NCI-H1436 treated with DMSO at 0.1 percent for 48 hours (cell line): ENCODE measurements at regions not wholly inside any gene's neighbourhood (a gene's known extent, or its start where the extent isn't known, plus 50 kb on each side); places are given as distances from the start of the nearest gene placed in this dataset.

Experiments used
- DNase-seq: peaks from one replicate; lab custom pipeline; 2025; lab: John Stamatoyannopoulos, UW

DNA sequence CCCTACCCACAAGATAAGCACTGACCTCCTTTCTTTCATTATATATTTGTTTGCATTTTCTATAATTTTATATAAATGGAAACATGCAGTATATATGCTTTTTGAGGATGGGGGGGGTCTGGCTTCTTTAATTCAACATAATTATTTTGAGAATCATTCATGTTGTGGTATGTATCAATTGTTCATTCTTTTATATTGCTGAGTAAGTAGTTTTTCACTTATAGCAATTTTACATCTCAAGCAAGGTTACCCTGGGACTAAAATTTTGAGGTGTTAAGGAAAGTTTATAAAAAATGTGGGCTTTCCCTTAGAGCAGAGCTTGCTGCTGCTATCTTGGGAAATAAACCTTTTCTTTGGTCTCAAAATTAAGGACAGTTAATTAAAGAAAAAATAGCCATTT, 89.9 kb upstream of the EGLN3 start:
- DNase-seq = no peak

DNA sequence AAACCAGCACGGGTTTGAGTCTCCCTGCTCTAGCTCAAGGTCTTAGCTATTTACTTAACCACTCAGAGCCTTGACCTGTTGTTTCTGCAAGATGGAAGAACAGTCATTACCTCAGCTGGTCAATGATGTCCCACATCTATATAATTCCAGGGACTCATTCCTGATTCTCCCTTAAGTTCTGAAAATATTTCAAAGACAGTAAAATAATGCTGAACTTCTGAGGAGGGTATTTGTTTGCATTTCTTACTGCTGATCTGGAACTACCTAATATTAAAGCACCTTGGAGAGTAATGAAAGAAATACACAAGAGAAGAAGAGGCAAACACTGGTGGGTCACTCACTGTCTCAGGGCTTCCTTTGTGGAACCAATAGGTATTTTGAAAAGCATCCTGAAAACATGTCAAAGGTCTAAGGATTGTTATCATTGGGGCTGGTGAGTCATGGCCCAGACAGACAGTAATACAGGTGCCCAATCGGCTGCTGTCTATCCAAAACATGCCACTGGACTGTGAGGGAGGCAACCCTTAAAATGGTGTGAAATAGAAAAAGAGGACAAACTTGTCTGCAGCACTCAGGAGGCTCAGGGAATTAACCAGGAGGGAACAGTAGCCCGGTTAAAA, 88.7 kb upstream of the EGLN3 start:
- no peak for DNase-seq

DNA sequence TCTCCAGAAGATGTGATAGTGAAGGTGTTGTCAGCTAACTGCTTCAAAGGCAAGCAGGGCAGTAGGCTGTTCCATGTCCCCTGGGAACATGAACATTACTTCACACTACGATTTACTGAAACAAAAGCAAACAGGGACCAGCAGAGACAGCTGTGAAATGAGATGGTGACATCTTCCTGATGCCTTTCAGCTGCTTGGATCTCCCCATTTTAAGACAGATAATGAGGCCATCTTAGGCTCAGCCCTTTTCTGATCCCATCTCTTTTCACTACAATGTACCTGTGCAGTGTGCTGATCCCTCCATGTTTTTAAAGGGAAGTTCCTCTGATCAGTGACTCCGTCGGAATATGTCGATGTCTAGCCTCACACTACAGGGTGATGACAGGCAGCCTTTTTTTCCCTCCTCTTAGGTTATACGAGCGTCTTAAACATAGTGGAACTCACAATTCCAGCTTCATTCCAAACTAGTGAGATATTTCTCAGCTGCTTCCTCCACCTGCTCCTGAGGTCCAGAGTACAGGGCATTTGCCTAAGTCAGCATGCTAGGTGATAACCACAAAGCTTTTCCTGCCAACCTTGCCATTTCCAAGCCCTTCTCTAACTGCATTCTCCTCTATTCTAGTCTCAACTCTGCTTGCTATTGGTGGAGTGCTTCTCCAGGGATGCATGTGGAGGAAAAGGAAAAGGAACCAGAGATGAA, 87.6 kb upstream of the EGLN3 start:
- DNase-seq = no peak

DNA sequence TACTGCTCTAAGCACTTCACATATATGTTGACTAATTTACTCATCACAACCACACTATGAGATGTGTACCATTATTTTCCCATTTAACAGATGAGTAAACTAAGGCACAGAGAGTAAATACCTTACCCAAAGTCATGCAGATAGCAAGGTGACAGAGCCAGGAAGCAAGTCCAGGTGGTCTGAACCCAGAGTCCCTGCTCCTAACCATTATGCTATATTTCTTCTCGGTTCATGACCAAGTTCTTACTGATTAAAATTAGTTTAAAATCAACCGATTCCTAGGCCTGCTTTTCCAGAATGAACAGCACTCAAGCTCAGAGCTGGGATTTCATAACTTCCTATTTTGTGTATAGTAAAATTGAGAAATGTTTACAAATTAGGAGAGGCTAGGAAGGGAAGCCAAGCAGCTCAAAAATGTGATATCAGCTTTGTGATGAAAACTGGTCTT, 85.5 kb upstream of the EGLN3 start:
- DNase-seq = no peak

DNA sequence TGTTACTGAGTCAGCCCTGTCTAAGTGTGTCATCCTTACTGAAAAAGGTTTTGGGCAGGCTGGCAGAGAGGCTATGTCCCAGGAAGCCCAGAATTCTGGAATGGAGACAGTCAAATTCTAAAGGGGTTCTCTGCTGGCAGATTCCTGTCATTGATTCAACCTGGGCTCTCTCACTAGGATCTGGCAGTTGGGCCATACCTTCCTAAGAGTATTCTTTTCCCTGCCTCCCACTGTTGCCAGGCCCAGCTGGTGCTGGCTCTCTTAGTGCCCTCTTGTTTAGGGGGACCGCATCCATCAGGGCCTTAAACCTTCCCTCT, 85.0 kb upstream of the EGLN3 start:
- no peak for DNase-seq

DNA sequence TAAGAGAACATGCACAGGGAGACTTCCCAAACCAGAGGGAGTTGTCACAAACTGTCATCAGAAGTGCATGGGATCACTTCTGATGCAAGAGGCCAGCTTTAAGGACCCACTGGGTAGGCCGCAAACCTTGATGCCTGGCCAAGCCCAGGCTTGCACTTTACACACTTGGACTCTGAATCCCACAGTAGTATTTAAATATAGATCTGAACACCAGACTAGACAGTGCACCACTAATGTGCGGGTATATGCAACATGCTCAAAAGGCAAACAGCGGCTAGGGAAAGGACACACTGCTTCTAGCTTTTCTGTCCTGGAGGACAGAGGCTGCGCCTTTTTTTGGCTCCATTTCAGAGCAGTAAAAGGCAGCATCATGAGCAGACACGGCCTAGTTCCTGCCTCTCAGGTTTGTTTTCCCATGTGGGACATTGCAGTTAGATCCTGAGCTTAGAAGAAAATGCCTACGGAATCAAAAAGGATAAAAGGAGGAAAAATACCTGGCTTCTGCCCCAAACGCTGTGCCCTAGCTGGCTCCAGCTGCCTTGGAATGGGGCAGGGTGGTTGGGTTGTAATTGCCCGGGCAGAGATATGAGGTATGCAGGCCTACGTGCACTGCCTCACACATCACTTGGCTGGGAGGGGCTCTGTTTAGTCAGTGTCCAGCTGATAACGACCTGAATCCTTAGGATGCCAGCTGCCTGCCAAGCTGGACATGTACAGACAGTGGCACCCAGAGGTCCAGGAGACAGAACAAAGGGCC, 84.5 kb upstream of the EGLN3 start:
- no peak for DNase-seq

DNA sequence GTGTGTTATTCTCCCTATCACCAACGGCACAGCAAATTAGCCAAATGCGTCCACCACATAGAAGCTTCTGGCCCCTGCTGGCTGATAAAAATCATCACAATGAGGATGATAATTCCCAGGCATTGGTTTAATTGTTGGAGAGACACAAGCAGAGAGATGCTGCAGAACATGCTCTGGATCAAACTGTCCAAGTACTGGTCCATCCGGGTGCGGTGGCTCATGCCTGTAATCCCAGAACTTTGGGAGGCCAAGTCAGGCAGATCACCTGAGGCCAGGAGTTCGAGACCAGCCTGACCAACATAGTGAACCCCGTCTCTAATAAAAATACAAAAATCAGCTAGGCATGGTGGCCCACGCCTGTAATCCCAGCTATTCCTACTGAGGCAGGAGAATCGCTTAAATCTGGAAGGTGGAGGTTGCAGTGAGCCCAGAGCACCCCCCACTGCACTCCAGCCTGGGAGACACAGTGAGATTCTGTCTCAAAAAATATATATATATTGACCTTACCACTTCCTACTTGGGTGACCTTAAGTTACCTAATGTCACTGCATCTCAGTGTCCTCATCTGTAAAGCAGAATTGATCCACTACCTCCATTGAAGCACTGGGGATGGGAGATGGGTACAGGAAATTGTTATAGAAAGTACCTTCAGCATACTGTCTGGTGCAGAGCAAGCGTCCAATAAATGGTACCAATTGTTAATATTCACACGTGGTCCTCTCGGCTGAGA, 83.7 kb upstream of the EGLN3 start:
- no peak for DNase-seq

DNA sequence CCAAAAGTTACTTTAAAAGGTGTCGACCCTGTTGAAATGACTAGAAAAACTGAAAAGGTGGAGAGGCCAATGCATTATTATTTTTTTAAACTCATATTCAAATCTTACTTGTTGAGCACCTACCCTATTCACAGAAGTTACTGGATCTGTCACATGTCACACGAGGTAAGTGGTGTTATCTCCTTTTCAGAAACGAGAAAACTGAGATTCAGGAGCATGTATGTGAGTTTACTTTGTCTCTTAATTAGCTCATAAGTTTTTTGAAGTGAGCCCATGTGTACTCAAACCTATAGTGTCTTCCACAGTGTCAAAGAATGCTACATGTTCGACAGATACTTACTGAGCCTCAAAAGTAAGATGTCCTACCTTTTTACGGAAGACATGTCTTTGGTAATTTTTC, 81.8 kb upstream of the EGLN3 start:
- DNase-seq = no peak

DNA sequence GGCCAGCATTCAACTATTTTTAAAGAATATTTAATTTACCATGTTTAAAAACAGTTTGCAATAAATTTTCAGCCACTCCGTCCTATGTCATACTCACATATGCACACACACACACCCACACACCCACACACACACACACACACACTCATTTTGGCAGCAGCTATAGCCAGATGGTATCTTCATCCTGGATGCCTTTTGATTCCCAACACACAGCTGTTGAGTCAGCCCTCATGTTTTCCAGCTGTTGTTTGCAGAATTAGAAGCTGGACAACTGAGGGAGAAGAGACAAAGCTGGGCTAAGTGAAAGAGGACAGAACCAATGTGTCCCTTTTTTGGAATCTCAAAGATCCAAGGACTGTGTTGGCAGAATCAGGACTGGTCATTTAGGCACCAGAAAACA, 80.0 kb upstream of the EGLN3 start:
- DNase-seq = no peak

DNA sequence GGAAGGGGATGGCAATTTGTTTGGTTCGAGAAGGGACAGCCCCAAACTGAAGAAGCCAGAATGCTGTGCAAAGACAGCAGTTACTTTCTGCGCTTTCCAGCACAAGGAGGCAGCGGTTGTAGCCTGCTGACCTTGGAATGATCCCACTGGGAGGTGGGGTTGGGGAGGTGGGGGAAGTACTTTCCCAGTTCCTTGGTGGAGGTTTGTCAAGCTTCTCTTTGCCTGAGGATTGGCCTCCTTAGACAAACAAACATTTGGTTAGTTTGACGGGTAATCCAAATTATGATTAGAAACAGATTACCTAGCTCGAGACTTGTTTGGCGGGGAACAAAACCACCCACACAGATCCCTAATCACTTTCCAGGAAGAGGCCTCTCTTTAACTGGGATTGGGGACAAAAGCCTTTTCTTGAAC, 79.1 kb upstream of the EGLN3 start:
- no peak for DNase-seq

DNA sequence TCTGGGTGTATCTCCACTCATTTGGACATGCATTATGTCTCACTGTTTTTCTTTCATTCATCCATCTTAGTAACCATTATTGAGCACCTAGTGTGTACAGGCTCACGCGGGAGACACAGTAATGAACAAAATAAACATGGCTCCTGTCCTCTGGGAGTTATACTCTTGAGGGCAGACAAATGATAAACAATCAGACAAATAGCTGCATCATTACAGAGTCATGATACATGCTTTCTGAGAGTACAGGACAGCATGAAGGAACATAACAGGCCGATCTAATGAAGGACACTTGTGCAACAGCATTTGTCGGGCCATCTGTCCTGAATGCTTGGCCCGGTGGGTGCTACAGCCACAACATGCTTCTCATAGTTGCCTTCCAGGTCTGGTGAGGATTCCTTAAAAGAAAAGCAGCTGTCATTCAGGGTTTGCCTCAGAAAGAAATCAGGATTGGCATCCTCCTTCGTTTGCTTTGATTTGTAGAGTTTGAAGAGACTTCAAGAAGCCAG, 77.2 kb upstream of the EGLN3 start:
- DNase-seq = no peak

DNA sequence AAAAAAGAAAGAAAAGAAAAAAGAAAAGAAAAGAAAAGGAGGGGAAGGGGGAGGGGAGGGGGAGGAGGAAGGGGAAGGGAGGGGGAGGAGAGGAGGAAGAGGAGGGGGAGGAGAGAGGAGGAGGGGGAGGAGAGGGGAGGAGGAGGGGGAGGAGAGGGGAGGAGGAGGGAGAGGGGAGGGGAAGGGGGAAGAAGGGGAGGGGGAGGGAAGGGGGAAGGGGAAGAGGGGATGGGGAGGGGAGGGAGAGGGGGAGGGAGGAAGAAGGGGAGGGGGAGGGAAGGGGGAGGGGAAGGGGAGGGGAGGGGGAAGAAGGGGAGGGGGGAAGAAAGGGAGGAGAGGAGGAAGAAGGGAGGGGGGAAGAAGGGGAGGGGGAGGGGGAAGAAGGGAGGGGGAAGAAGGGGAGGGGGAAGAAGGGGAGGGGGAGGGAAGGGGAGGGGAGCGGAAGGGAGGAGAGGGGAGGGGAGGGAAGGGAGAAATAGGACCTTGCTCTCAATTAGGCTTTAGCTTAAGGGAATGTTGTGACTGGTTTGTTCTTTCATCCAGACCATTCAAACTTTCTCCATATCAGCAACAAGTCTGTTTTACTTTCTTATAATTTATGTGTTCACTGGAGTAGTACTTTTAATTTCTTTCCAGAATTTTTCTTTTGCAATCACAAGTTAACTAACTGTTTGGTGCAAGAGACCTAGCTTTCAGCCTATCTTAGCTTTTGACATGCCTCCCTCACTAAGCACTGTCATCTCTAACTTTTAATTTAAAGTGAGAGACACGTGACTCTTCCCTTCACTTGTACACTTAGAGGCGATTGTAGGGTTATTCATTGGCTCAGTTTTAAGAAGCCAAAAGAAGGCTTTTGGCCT, 76.5 kb upstream of the EGLN3 start:
- DNase-seq = no peak

DNA sequence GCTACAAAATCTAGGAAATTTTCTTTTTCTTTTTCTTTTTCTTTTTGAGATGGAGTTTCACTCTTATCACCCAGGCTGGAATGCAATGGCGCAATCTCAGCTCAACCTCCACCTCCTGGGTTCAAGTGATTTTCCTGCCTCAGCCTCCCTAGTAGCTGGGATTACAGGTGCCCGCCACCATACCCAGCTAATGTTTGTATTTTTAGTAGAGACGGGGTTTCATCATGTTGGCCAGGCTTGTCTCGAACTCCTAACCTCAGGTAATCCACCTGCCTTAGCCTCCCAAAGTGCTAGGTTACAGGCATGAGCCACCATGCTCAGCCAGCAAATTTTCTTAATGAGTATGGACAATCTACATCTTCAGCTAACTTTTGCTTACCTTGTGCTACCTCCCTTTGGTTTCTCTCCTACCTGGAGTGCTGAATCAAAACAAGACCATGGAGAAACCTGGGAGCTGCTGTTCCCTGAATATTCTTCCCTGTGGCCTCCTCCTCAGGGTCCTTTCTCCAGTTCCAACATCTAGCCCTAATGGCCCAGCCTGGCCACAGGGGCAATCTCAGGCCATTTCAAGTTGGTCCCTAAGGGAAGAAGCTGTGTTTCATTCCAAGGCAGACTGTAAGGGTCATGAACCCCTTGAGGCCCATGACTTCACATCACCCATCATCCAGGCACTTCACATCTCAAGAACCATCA, 74.6 kb upstream of the EGLN3 start:
- DNase-seq = no peak

DNA sequence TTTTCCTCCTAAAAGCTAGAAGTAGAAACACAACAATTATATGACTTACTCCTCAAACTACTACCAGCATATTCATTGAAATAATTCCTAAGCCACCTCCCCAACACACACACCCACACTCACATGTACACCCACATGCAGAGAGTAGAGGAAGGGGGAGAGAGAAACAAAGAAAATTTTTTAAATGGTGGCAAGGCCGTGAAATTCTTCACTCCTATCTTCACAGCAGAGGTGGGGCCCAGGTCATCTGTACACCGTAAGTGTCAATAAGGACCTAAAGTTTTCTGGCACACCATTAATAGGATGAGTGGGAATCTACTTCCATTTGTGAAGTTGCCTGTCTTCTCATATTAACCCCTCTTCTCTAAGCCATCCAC, 73.9 kb upstream of the EGLN3 start:
- DNase-seq = no peak

DNA sequence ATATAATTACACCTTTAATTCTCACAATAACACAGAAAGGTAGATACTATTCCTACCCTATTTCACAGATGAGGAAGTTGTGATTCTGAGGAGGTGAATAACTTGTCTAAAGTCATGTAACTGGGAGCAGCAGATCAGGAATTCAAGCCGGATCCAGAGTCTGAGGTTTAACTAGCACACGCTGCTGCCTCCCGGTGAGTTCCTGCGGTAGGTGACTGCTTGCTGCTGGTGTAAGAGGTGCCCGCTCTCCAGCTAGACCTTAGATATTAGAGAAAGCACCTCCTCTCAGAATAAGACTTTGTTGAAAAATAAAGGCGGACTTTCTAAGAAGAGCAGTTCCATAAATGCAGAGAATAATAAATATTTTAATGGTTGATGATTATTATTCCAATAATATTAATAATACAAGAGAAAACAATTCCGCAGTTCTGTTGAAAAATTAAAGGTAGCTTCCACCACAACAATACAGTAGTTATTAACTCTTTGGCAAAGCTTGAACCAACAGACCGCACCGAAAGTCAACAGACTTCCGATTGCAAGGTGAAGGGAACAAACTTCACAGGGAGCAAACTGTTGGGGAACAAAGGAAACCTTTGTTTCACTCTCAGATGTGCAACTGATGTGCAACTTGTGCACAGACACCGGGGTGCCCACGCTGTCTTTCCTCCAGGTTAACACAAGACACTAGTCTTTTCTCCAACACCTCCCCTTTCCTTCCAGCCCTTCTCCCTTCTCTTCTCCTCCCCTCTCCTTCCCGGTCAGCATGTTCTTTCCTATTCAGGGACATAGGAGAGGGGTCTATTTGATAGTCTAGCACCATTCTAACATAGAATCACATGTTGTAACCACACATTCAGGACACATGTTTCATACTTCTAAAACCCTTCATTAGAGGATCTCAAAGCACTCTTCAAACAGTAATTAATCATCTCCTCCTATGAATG, 73.2 kb upstream of the EGLN3 start:
- DNase-seq = no peak

DNA sequence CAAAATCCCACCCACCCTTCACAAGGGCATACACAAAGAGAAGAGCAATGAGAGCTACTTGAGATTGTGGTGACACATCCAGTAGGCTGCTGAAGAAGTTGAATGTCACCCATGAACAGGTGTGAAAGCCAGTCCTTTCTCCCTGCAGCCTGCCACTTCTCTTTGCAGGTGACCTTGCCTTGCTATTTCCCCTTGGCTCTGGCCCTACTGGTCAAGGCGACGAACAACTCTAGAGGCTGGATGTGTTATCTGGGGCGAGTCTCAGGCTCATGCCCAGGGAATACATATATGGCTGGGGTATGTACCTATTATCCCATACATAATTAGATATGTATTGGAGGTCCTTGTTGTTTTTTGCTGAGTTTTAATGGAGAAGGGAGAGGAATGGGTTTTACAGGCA, 70.2 kb upstream of the EGLN3 start:
- DNase-seq = no peak

DNA sequence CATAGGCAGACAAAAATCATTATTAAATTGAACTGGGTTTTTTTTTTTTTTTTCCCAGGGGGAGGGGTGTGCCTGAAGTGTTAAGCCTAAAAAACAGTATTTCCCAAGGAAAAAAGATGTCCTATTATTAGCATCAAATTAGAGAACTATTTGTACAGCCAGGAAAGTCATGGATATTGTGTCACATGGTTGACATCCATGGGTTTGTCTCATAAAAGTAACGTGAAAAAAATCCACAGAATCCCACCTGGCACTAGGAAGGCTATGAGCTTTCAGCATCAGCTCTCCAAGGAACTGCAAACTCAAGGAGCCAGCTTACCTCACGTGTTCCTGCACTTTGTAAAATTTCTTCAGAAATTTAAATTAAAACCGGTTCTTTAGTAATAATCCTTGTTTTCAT, 69.1 kb upstream of the EGLN3 start:
- DNase-seq = no peak

DNA sequence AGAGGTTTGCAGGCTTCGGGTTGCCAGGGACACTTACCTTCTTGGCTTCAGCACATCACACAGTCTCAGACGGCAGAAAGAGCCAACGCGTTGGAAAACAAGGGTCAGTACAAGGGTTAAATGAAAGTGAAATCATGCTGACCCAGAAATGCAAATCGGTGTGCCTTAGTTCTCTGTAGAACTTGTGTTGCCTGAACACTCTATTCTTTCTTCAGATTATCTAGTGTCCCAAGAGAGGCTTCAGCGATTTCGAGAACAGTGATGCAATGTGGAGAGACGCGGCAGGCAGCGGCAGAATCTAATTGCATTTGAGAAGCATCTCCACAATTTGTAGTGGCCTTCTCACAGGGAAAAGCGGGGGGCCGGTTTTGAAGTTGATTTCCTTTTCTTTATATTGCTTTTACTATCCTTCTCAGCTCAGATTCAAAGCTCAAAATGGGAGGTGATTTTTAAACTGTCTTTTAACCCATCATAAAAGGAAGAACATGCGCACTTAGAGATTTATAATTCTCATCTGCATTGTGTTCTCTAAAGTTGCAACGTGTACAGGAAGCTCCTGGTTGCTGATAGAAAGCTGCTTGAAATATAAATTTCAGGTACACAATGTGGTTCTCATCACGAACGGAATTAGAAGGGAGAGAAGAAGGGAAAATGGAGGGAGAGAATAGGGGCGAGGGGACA, 67.8 kb upstream of the EGLN3 start:
- DNase-seq = no peak

DNA sequence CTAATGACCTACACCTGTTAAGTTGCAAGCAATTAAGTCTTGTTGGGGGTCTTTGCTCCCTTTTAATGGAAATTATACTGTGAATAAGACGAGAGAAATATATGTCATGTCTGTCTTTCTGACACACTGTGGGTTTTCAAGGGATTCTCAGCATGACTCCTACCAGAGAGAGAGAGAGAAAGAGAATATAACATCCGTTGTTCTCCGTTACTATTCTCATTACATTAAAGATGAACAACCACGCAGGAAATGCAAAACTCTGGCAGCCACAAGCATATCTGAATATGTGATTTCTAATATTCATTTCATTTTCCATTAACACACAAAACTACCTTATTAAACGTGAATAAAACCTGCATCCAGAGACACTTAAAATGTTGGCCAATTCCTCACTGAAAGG, 67.3 kb upstream of the EGLN3 start:
- no peak for DNase-seq
